ENCODE measurements at regions not wholly inside any gene's neighbourhood (a gene's known extent, or its start where the extent isn't known, plus 50 kb on each side); places are given as distances from the start of the nearest gene placed in this dataset.
"Not testable (repeated sequence)": the region's sequence is repeated elsewhere in the genome, so short reads cannot be mapped to it uniquely, and the experiment has no call there.

GRCh38 chr12:69047990-69048389 lies 115.0 kb upstream of the CPM start:
- no peak overlapping the region for H3K4me3 ChIP-seq
- no peak for DNase-seq
- no peaks in the 10 kb centered on the region for H3K4me1 ChIP-seq
- H3K9me3 ChIP-seq = no peaks in the 10 kb centered on the region
- H3K9ac ChIP-seq (ENCODE audit: low read depth in 2 of 2, low read length in 2 of 2) = no peak overlapping the region
- no peaks in the 10 kb centered on the region for H3K36me3 ChIP-seq
- H3K27me3 ChIP-seq = no peaks in the 10 kb centered on the region
- TF ChIP-seq, protein P1, sequence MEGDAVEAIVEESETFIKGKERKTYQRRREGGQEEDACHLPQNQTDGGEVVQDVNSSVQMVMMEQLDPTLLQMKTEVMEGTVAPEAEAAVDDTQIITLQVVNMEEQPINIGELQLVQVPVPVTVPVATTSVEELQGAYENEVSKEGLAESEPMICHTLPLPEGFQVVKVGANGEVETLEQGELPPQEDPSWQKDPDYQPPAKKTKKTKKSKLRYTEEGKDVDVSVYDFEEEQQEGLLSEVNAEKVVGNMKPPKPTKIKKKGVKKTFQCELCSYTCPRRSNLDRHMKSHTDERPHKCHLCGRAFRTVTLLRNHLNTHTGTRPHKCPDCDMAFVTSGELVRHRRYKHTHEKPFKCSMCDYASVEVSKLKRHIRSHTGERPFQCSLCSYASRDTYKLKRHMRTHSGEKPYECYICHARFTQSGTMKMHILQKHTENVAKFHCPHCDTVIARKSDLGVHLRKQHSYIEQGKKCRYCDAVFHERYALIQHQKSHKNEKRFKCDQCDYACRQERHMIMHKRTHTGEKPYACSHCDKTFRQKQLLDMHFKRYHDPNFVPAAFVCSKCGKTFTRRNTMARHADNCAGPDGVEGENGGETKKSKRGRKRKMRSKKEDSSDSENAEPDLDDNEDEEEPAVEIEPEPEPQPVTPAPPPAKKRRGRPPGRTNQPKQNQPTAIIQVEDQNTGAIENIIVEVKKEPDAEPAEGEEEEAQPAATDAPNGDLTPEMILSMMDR (IDR thresholded peaks at IDR 0.05) = no peak
- no peak overlapping the region for H3K27ac ChIP-seq
- intact Hi-C loops (cut with DNase I) = no loop called here

DNA sequence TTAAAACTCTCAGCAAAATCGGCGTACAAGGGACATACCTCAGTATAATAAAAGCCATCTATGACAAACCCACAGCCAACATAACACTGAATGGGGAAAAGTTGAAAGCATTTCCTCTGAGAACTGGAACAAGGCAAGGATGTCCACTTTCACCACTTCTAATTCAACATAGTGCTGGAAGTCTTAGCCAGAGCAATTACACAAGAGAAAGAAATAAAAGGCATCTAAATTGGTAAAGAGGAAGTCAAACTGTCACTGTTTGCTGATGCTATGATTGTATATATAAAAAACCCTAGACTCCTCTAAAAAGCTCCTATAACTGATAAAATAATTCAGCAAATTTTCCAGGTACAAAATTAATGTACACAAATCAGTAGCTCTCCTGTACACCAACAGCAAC lies 116.9 kb upstream of the CPM start:
- intact Hi-C loops (cut with DNase I); H3K27ac ChIP-seq; H3K36me3 ChIP-seq; H3K9me3 ChIP-seq; H3K9ac ChIP-seq (ENCODE audit: low read depth in 2 of 2, low read length in 2 of 2); H3K27me3 ChIP-seq; H3K4me1 ChIP-seq; DNase-seq; H3K4me3 ChIP-seq: not testable (repeated sequence)

- DNase-seq = no peak
These were observed 119.8 kb upstream of the CPM start for GRCh38 chr12:69052613-69053408.

DNA sequence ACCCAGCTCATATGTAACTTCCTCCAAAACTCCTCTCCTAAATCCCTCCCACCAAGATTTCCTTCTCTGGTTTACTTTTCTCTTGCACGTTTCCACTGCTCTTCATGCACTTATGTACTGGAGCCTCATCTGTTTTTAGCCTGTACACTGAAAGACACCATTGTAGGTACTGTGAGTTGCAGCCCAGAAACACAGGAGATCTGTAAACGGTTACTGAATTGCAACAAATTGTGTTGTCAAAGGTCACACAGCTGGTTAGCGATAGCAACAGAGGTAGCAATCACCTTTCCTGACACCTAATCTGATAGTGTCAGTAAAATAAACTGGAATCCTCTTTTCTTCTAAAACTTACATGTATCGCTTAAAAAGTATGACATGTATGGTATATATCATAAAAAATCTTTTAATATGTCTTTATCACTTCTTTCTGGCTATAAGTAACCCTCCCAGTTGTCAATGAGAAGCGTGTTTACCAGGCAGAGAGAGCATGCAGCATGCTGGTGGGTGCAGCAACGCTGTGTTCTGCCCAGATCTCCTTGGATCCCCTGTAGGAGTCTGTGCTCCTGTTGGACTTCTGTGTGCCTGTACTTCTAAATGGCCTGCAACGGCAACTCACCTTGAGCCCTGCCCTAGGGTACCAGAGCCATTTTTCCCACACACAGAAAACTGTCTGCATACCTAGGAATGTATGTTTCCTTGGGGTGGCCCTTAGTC lies 121.5 kb upstream of the CPM start:
- intact Hi-C loops (cut with DNase I) = no loop called here
- H3K36me3 ChIP-seq = no peaks in the 10 kb centered on the region
- H3K27ac ChIP-seq = no peak overlapping the region
- TF ChIP-seq, protein P1 (IDR thresholded peaks at IDR 0.05) = no peak
- H3K4me3 ChIP-seq = no peak overlapping the region
- DNase-seq = no peak
- no peaks in the 10 kb centered on the region for H3K9me3 ChIP-seq
- no peaks in the 10 kb centered on the region for H3K4me1 ChIP-seq
- H3K27me3 ChIP-seq = no peaks in the 10 kb centered on the region
- H3K9ac ChIP-seq (ENCODE audit: low read depth in 2 of 2, low read length in 2 of 2) = no peak overlapping the region

More at GRCh38 chr12:69052613-69053408, 119.8 kb upstream of the CPM start:
- H3K36me3 ChIP-seq = no peaks in the 10 kb centered on the region
- no peak overlapping the region for H3K27ac ChIP-seq
- TF ChIP-seq, protein P1 (IDR thresholded peaks at IDR 0.05) = no peak
- H3K9ac ChIP-seq (ENCODE audit: low read depth in 2 of 2, low read length in 2 of 2) = no peak overlapping the region
- no peaks in the 10 kb centered on the region for H3K27me3 ChIP-seq
- H3K4me1 ChIP-seq = no peaks in the 10 kb centered on the region
- H3K4me3 ChIP-seq = no peak overlapping the region
- H3K9me3 ChIP-seq = no peaks in the 10 kb centered on the region
- intact Hi-C loops (cut with DNase I) = no loop called here

DNA sequence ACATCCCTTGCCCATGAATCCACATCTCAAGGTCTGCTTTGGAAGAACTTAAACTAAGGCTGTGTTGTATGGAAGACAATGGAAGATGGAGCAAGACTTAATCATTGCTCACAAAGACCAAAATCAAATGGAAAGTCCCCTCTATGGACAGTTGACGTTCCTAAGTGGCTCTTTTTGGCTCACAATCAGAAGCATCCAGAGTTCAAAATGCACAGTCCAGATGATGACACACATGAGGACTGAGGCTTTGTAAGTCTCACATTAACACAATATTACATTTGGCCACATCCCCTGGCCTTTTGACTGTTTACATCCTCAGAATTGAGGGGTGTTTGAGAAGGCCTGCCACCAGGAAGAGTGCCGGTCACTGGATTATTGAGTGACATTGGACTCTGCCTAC lies 122.3 kb upstream of the CPM start:
- Histone ChIP-seq H3K9me3 (no peaks in the 10 kb centered on the region), H3K9ac (ENCODE audit: low read depth in 2 of 2, low read length in 2 of 2) (no peak overlapping the region), H3K27me3 (no peaks in the 10 kb centered on the region), H3K4me3 (no peak overlapping the region), H3K4me1 (no peaks in the 10 kb centered on the region), H3K27ac (no peak overlapping the region), H3K36me3 (no peaks in the 10 kb centered on the region)
- intact Hi-C loops (cut with DNase I) = no loop called here
- no peak for DNase-seq
- TF ChIP-seq, protein P1 (IDR thresholded peaks at IDR 0.05) = no peak

DNA sequence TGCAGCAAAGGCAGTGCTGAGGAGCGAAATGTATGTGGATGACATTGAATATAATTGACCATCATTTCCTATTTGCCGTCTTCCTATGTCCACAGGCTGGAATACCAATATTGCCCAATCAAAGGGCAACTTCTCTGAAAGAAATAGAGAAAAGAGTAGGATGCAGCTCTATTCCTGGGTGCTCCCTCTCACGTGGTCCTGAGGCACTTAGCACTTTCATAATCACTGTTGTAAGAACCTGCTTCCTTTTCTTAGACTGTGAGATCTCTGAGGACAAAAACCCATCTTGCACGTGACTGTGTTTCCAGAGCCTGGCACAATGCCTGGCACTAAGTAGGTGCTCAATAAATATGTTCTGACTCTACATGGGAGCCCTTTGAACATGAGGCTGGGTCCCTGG lies 122.7 kb upstream of the CPM start:
- Histone ChIP-seq H3K27ac (no peak overlapping the region), H3K27me3 (no peaks in the 10 kb centered on the region), H3K36me3 (no peaks in the 10 kb centered on the region), H3K9ac (ENCODE audit: low read depth in 2 of 2, low read length in 2 of 2) (no peak overlapping the region), H3K9me3 (no peaks in the 10 kb centered on the region), H3K4me1 (no peaks in the 10 kb centered on the region), H3K4me3 (no peak overlapping the region)
- no peak for DNase-seq
- TF ChIP-seq, protein P1 (IDR thresholded peaks at IDR 0.05) = no peak
- intact Hi-C loops (cut with DNase I) = no loop called here
